Mesendoderm (in vitro differentiated cells): ENCODE measurements at regions not wholly inside any gene's neighbourhood (a gene's known extent, or its start where the extent isn't known, plus 50 kb on each side); places are given as distances from the start of the nearest gene placed in this dataset.

Experiments
- DNase-seq: peaks from one replicate; pipeline ENCODE4 v3.0.0; 2013
- H2AK5ac ChIP-seq: 2 replicates; pipeline ENCODE4 v1.6.1; 2013; ENCODE audit warnings: low read length, inconsistent platforms
- H2BK120ac ChIP-seq: 2 replicates; pipeline ENCODE4 v1.6.1; 2013; ENCODE audit warnings: low read depth, mild to moderate bottlenecking, low read length, moderate library complexity, mixed read lengths
- H2BK15ac ChIP-seq: replicated peaks from 2 replicates; pipeline ENCODE4 v1.6.1; 2013; ENCODE audit warnings: low read depth, mild to moderate bottlenecking, moderate library complexity
- H2BK5ac ChIP-seq: 2 replicates; pipeline ENCODE4 v1.6.1; 2013; ENCODE audit warnings: low read length, inconsistent platforms
- H3K18ac ChIP-seq: 2 replicates; pipeline ENCODE4 v1.6.1; 2013; ENCODE audit warnings: mild to moderate bottlenecking, low read length, mixed read lengths
- H3K23ac ChIP-seq: one replicate; pipeline ENCODE4 v1.6.1; 2013; ENCODE audit warnings: low read length
- H3K27ac ChIP-seq: 2 replicates; pipeline ENCODE4 v1.5.1; 2013; ENCODE audit warnings: low read depth, mild to moderate bottlenecking, inconsistent platforms, low read length, moderate library complexity
- H3K27me3 ChIP-seq: 2 replicates; pipeline ENCODE4 v1.6.1; 2013; ENCODE audit warnings: low read length, control low read depth, mild to moderate bottlenecking, inconsistent platforms; ENCODE audit not compliant: insufficient read depth, poor library complexity
- H3K36me3 ChIP-seq: 2 replicates; pipeline ENCODE4 v1.6.1; 2013; ENCODE audit warnings: low read length, inconsistent platforms; ENCODE audit not compliant: control insufficient read depth, insufficient read depth
- H3K4ac ChIP-seq: one replicate; pipeline ENCODE4 v1.6.1; 2013; ENCODE audit warnings: low read depth, mild to moderate bottlenecking, low read length, moderate library complexity
- H3K4me1 ChIP-seq: 2 replicates; pipeline ENCODE4 v1.6.1; 2013; ENCODE audit warnings: low read depth, low read length, inconsistent platforms; ENCODE audit not compliant: control insufficient read depth
- H3K4me2 ChIP-seq: 2 replicates; pipeline ENCODE4 v1.6.1; 2013; ENCODE audit warnings: low read length
- H3K4me3 ChIP-seq: 2 replicates; pipeline ENCODE4 v1.5.1; 2013; ENCODE audit warnings: mild to moderate bottlenecking, low read length
- H3K56ac ChIP-seq: one replicate; pipeline ENCODE4 v1.6.1; 2013; ENCODE audit warnings: low read length
- H3K79me1 ChIP-seq: 2 replicates; pipeline ENCODE4 v1.6.1; 2013; ENCODE audit warnings: low read length, inconsistent platforms
- H3K79me2 ChIP-seq: 2 replicates; pipeline ENCODE4 v1.6.1; 2013; ENCODE audit warnings: mild to moderate bottlenecking, low read length; ENCODE audit not compliant: control insufficient read depth, insufficient read depth
- H3K9ac ChIP-seq: 2 replicates; pipeline ENCODE4 v1.6.1; 2013; ENCODE audit warnings: low read length, inconsistent platforms
- H4K5ac ChIP-seq: one replicate; pipeline ENCODE4 v1.6.1; 2013; ENCODE audit warnings: low read length
- H4K8ac ChIP-seq: one replicate; pipeline ENCODE4 v1.6.1; 2013; ENCODE audit warnings: low read depth, mild to moderate bottlenecking, control low read depth, low read length, moderate library complexity
- WGBS: extraction: QIAGEN DNeasy Blood & Tissue Kit; methylation state at CpG from one replicate; pipeline ENCODE4 v1.1.7; 2013; ENCODE audit warnings: low lambda C conversion rate, missing lambda C conversion rate; ENCODE audit not compliant: insufficient coverage; ENCODE audit errors: extremely low coverage; 5-methylcytosine and 5-hydroxymethylcytosine counted together

DNA sequence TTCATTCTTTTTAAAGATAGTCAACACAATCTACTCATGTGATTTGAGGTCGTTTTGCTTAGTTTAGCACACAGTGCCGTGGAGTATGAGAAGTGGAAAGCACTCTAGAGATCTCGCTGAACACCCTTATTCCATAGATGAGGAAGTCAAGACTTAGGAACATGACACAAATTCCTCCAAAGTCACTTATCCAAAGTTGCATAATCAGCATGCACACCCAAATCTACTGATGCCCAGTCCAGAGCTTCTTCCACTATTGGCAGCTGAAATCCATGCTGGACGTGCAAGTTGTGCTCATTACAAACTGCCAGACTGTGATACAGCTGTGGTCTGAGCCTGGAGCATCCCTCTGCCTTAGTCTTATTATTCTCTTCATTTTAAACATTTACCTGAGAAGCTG, 83.5 kb upstream of the ZNF280D start:
- Histone ChIP-seq H2BK5ac (no peak overlapping the region), H3K79me2 (no peaks in the 10 kb centered on the region), H3K56ac (no peak overlapping the region), H3K4me2 (no peak overlapping the region), H4K8ac (no peak overlapping the region), H4K5ac (no peak overlapping the region), H3K27ac (no peak overlapping the region), H2AK5ac (no peak overlapping the region), H3K9ac (no peak overlapping the region), H3K23ac (no peak overlapping the region), H2BK120ac (no peak overlapping the region), H3K36me3 (no peaks in the 10 kb centered on the region), H3K27me3 (no peaks in the 10 kb centered on the region), H3K18ac (no peak overlapping the region), H3K4ac (no peak overlapping the region), H3K4me3 (no peak overlapping the region), H3K4me1 (no peaks in the 10 kb centered on the region), H2BK15ac (no peak overlapping the region), H3K79me1 (no peaks in the 10 kb centered on the region)
- DNase-seq = no peak
- no CpG with 5 or more reads among the region's 4 CpGs for WGBS

DNA sequence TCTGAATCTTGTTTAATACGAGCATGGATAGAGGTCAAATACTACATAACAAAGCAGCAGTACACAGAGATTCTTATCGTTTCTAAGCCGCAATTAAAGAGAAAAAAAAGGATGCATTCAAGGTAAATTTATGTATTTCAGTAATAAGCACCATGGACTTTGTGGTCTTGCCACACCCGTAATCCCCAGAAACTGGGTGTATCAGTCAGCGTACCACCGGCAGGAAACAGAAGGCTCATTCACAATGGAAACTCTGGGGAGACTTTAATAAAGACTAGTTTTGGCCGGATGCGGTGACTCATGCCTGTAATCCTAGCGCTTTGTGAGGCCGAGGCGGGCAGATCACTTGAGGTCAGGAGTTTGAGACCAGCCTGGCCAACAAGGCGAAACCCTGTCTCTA, 81.9 kb upstream of the ZNF280D start:
- H2BK5ac ChIP-seq = no peak overlapping the region
- H2AK5ac ChIP-seq = no peak overlapping the region
- H3K9ac ChIP-seq = no peak overlapping the region
- H3K79me1 ChIP-seq = no peaks in the 10 kb centered on the region
- no peaks in the 10 kb centered on the region for H3K36me3 ChIP-seq
- DNase-seq = no peak
- H3K18ac ChIP-seq = no peak overlapping the region
- H2BK120ac ChIP-seq = no peak overlapping the region
- H3K4ac ChIP-seq = no peak overlapping the region
- no peak overlapping the region for H4K5ac ChIP-seq
- H4K8ac ChIP-seq = no peak overlapping the region
- no peak overlapping the region for H3K23ac ChIP-seq
- WGBS = no CpG with 5 or more reads among the region's 12 CpGs
- H3K4me3 ChIP-seq = no peak overlapping the region
- H3K4me1 ChIP-seq = no peaks in the 10 kb centered on the region
- H3K27me3 ChIP-seq = no peaks in the 10 kb centered on the region
- no peaks in the 10 kb centered on the region for H3K79me2 ChIP-seq
- H3K27ac ChIP-seq = no peak overlapping the region
- H2BK15ac ChIP-seq = no peak overlapping the region
- H3K56ac ChIP-seq = no peak overlapping the region
- no peak overlapping the region for H3K4me2 ChIP-seq

DNA sequence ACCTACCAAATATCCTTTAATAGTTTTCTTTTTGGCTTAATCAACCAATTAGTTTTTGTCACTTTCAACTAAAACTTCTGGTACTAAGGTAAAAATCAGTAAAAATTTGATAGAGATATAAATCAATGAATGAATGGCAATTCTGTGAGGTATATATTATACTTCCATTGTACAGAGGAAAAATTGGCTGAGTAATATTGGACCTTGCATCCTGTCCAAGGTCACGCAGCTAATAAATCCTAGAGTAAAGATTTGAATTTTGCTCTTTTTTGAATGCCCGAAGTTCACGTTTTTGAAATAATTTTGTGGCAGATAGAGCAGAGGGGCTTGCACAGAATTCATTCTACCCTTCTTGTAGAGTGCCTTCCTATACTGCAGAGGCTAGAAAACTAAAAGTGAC, 81.1 kb upstream of the ZNF280D start:
- WGBS = no CpG with 5 or more reads among the region's 3 CpGs
- DNase-seq = no peak
- H3K9ac ChIP-seq = no peak overlapping the region

DNA sequence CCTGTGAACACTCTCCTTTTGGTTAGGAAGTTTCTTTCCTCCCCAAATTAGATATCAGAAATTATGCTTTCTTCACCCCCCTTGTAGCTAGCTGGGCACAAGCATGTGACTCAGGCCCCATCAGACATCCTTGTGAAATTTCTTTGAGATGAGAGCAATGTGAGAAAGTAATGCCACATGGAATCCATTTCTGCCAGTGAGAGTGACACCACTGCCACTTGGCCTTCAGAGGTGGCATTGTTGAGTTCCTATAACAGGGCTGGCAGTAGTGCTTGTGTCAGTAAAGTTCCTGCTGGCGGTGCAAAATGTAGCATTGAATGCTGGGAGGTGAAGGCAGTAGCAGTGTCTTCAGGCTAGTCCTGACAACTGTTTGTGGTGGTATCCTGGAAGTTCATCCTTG, 80.7 kb upstream of the ZNF280D start:
- no peak overlapping the region for H3K56ac ChIP-seq
- WGBS = no CpG with 5 or more reads among the region's 1 CpG
- no peaks in the 10 kb centered on the region for H3K79me2 ChIP-seq
- no peaks in the 10 kb centered on the region for H3K79me1 ChIP-seq
- no peak overlapping the region for H3K18ac ChIP-seq
- H2AK5ac ChIP-seq = no peak overlapping the region
- no peaks in the 10 kb centered on the region for H3K36me3 ChIP-seq
- no peak overlapping the region for H3K23ac ChIP-seq
- H2BK5ac ChIP-seq = no peak overlapping the region
- no peak overlapping the region for H3K27ac ChIP-seq
- H3K27me3 ChIP-seq = no peaks in the 10 kb centered on the region
- no peak overlapping the region for H2BK120ac ChIP-seq
- no peak overlapping the region for H3K4me3 ChIP-seq
- no peak for DNase-seq
- no peaks in the 10 kb centered on the region for H3K4me1 ChIP-seq
- no peak overlapping the region for H3K9ac ChIP-seq
- no peak overlapping the region for H2BK15ac ChIP-seq
- H4K8ac ChIP-seq = no peak overlapping the region
- H3K4me2 ChIP-seq = no peak overlapping the region
- no peak overlapping the region for H3K4ac ChIP-seq
- no peak overlapping the region for H4K5ac ChIP-seq

More for the DNA sequence above, 81.1 kb upstream of the ZNF280D start:
- Histone ChIP-seq H3K27me3 (no peaks in the 10 kb centered on the region), H3K79me1 (no peaks in the 10 kb centered on the region), H3K36me3 (no peaks in the 10 kb centered on the region), H3K4me3 (no peak overlapping the region), H3K4ac (no peak overlapping the region), H2BK15ac (no peak overlapping the region), H2BK120ac (no peak overlapping the region), H4K5ac (no peak overlapping the region), H3K23ac (no peak overlapping the region), H3K56ac (no peak overlapping the region), H4K8ac (no peak overlapping the region), H3K4me2 (no peak overlapping the region), H3K79me2 (no peaks in the 10 kb centered on the region), H3K4me1 (no peaks in the 10 kb centered on the region), H2AK5ac (no peak overlapping the region), H3K18ac (no peak overlapping the region), H3K27ac (no peak overlapping the region), H2BK5ac (no peak overlapping the region)

DNA sequence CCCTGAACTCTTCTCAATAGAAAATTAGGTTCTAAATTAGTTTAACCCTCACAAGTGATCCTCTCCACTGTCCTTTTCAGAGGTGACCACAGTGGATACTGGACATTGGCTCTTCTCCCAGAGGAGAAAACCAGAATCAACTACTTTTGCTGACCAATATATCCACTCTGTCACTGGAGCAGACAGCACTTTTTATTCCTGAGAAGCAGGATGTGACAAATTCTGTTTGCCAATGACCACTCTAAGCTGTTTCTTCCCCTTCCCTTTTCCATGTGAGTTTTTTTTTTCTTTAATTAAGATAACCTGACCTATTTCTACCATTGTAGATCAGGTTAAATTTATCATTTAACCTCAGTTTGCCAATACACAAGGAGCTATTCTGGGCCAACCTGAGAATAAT, 79.7 kb upstream of the ZNF280D start:
- Histone ChIP-seq H3K9ac (no peak overlapping the region), H2AK5ac (no peak overlapping the region), H3K4me3 (no peak overlapping the region), H3K79me1 (no peaks in the 10 kb centered on the region), H4K5ac (no peak overlapping the region), H2BK5ac (no peak overlapping the region), H3K27me3 (no peaks in the 10 kb centered on the region), H2BK120ac (no peak overlapping the region), H3K4me2 (no peak overlapping the region), H2BK15ac (no peak overlapping the region), H4K8ac (no peak overlapping the region), H3K4me1 (no peaks in the 10 kb centered on the region), H3K27ac (no peak overlapping the region), H3K79me2 (no peaks in the 10 kb centered on the region), H3K56ac (no peak overlapping the region), H3K18ac (no peak overlapping the region), H3K36me3 (no peaks in the 10 kb centered on the region), H3K23ac (no peak overlapping the region), H3K4ac (no peak overlapping the region)
- DNase-seq = no peak

DNA sequence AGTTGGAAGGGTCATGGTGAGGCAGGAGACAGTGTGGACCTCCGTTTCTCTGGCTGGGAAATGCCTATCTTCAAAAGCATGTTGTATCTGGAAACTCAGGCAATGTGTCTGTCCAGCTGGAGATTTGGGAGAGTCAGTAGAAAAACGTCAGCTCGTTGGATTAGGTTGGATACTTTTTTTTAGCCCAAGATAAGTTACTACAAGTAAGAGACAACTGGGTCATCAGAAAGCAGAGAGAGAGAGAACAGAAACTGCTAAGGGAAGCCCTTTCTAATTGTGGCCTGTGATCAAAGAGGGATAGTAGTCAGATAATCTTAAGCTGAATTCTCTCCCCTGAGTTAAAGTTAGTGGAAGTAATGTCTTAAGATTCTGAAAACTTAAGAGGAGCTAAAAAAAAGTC, 78.9 kb upstream of the ZNF280D start:
- H3K18ac ChIP-seq = no peak overlapping the region
- H3K9ac ChIP-seq = no peak overlapping the region
- H3K79me2 ChIP-seq = no peaks in the 10 kb centered on the region
- H4K8ac ChIP-seq = no peak overlapping the region
- no peak overlapping the region for H3K27ac ChIP-seq
- H3K4me2 ChIP-seq = no peak overlapping the region
- no peaks in the 10 kb centered on the region for H3K79me1 ChIP-seq
- H3K4me3 ChIP-seq = no peak overlapping the region
- no peaks in the 10 kb centered on the region for H3K36me3 ChIP-seq
- H4K5ac ChIP-seq = no peak overlapping the region
- no peak overlapping the region for H2BK120ac ChIP-seq
- H3K23ac ChIP-seq = no peak overlapping the region
- no peaks in the 10 kb centered on the region for H3K27me3 ChIP-seq
- H3K56ac ChIP-seq = no peak overlapping the region
- no peak overlapping the region for H2BK5ac ChIP-seq
- H2BK15ac ChIP-seq = no peak overlapping the region
- WGBS = no CpG with 5 or more reads among the region's 3 CpGs
- H3K4me1 ChIP-seq = no peaks in the 10 kb centered on the region
- no peak overlapping the region for H2AK5ac ChIP-seq
- no peak overlapping the region for H3K4ac ChIP-seq
- no peak for DNase-seq
